T-helper 1 cell treated with Interleukin-12 subunit alpha and Interleukin-12 subunit beta and Interleukin-4 antibody, amounts not matched to agents 30 μg/mL and 1 μg/mL, for 36 hours (primary cell): ENCODE measurements at regions not wholly inside any gene's neighbourhood (a gene's known extent, or its start where the extent isn't known, plus 50 kb on each side); places are given as distances from the start of the nearest gene placed in this dataset.

ENCODE experiments used
- H3K27ac Mint-ChIP-seq: one replicate; pipeline ENCODE4 v1.8.0; 2021; ENCODE audit warnings: mild to moderate bottlenecking, mixed read lengths
- H3K27me3 Mint-ChIP-seq: one replicate; pipeline ENCODE4 v1.8.0; 2021; ENCODE audit warnings: low read depth, mixed read lengths
- H3K36me3 Mint-ChIP-seq: one replicate; pipeline ENCODE4 v1.8.0; 2021; ENCODE audit warnings: low read depth, mixed read lengths
- H3K4me1 Mint-ChIP-seq: one replicate; pipeline ENCODE4 v1.8.0; 2021; ENCODE audit warnings: low read depth, mixed read lengths
- H3K4me3 Mint-ChIP-seq: one replicate; pipeline ENCODE4 v1.8.0; 2021; ENCODE audit warnings: mild to moderate bottlenecking, moderate library complexity, mixed read lengths
- H3K9me3 Mint-ChIP-seq: one replicate; pipeline ENCODE4 v1.8.0; 2021; ENCODE audit warnings: mixed read lengths

GRCh38 chr12:59182658-59183455 is 262.6 kb upstream of the LRIG3 start:
- Mint-ChIP-seq H3K36me3 (no peaks in the 10 kb centered on the region), H3K9me3 (no peaks in the 10 kb centered on the region), H3K4me3 (no peak overlapping the region), H3K27me3 (no peaks in the 10 kb centered on the region), H3K4me1 (no peaks in the 10 kb centered on the region), H3K27ac (no peak overlapping the region)

- Mint-ChIP-seq H3K9me3 (no peaks in the 10 kb centered on the region), H3K27me3 (no peaks in the 10 kb centered on the region), H3K4me3 (no peak overlapping the region), H3K27ac (no peak overlapping the region), H3K36me3 (no peaks in the 10 kb centered on the region), H3K4me1 (no peaks in the 10 kb centered on the region)
These were observed 261.9 kb upstream of the LRIG3 start for GRCh38 chr12:59182191-59182590.

- Mint-ChIP-seq H3K4me3 (no peak overlapping the region), H3K27ac (no peak overlapping the region), H3K36me3 (no peaks in the 10 kb centered on the region), H3K9me3 (no peaks in the 10 kb centered on the region), H3K27me3 (no peaks in the 10 kb centered on the region), H3K4me1 (no peaks in the 10 kb centered on the region)
These were observed 261.0 kb upstream of the LRIG3 start for GRCh38 chr12:59181196-59181777.

GRCh38 chr12:59179231-59179630 is 258.9 kb upstream of the LRIG3 start:
- Mint-ChIP-seq H3K27ac (no peak overlapping the region), H3K4me1 (no peaks in the 10 kb centered on the region), H3K9me3 (no peaks in the 10 kb centered on the region), H3K4me3 (no peak overlapping the region), H3K36me3 (no peaks in the 10 kb centered on the region), H3K27me3 (no peaks in the 10 kb centered on the region)

- no peaks in the 10 kb centered on the region for H3K4me1 Mint-ChIP-seq
- no peaks in the 10 kb centered on the region for H3K9me3 Mint-ChIP-seq
- H3K4me3 Mint-ChIP-seq = no peak overlapping the region
- H3K27me3 Mint-ChIP-seq = no peaks in the 10 kb centered on the region
- H3K36me3 Mint-ChIP-seq = no peaks in the 10 kb centered on the region
- H3K27ac Mint-ChIP-seq = no peak overlapping the region
These were observed 253.4 kb upstream of the LRIG3 start for GRCh38 chr12:59173695-59174094.

- Mint-ChIP-seq H3K27me3 (no peaks in the 10 kb centered on the region), H3K27ac (no peak overlapping the region), H3K4me3 (no peak overlapping the region), H3K4me1 (no peaks in the 10 kb centered on the region), H3K9me3 (no peaks in the 10 kb centered on the region), H3K36me3 (no peaks in the 10 kb centered on the region)
These were observed 248.3 kb upstream of the LRIG3 start for GRCh38 chr12:59168647-59169046.

- no peaks in the 10 kb centered on the region for H3K4me1 Mint-ChIP-seq
- H3K36me3 Mint-ChIP-seq = no peaks in the 10 kb centered on the region
- H3K27ac Mint-ChIP-seq = no peak overlapping the region
- no peaks in the 10 kb centered on the region for H3K9me3 Mint-ChIP-seq
- no peak overlapping the region for H3K4me3 Mint-ChIP-seq
- no peaks in the 10 kb centered on the region for H3K27me3 Mint-ChIP-seq
These were observed 246.2 kb upstream of the LRIG3 start for GRCh38 chr12:59166457-59166856.

GRCh38 chr12:59164991-59165718 is 244.9 kb upstream of the LRIG3 start:
- H3K4me3 Mint-ChIP-seq = no peak overlapping the region
- H3K27ac Mint-ChIP-seq = no peak overlapping the region
- no peaks in the 10 kb centered on the region for H3K9me3 Mint-ChIP-seq
- H3K4me1 Mint-ChIP-seq = no peaks in the 10 kb centered on the region
- no peaks in the 10 kb centered on the region for H3K36me3 Mint-ChIP-seq
- no peaks in the 10 kb centered on the region for H3K27me3 Mint-ChIP-seq

- H3K27me3 Mint-ChIP-seq = no peaks in the 10 kb centered on the region
- H3K36me3 Mint-ChIP-seq = no peaks in the 10 kb centered on the region
- H3K4me1 Mint-ChIP-seq = no peaks in the 10 kb centered on the region
- no peak overlapping the region for H3K27ac Mint-ChIP-seq
- H3K4me3 Mint-ChIP-seq = no peak overlapping the region
- no peaks in the 10 kb centered on the region for H3K9me3 Mint-ChIP-seq
These were observed 243.9 kb upstream of the LRIG3 start for GRCh38 chr12:59164226-59164625.

- no peak overlapping the region for H3K27ac Mint-ChIP-seq
- H3K27me3 Mint-ChIP-seq = no peaks in the 10 kb centered on the region
- no peaks in the 10 kb centered on the region for H3K36me3 Mint-ChIP-seq
- H3K4me3 Mint-ChIP-seq = no peak overlapping the region
- H3K4me1 Mint-ChIP-seq = no peaks in the 10 kb centered on the region
- H3K9me3 Mint-ChIP-seq = no peaks in the 10 kb centered on the region
These were observed 238.4 kb upstream of the LRIG3 start for GRCh38 chr12:59158681-59159080.

- no peak overlapping the region for H3K27ac Mint-ChIP-seq
- H3K27me3 Mint-ChIP-seq = no peaks in the 10 kb centered on the region
- H3K36me3 Mint-ChIP-seq = no peaks in the 10 kb centered on the region
- no peaks in the 10 kb centered on the region for H3K4me1 Mint-ChIP-seq
- H3K9me3 Mint-ChIP-seq = no peaks in the 10 kb centered on the region
- no peak overlapping the region for H3K4me3 Mint-ChIP-seq
These were observed 237.8 kb upstream of the LRIG3 start for GRCh38 chr12:59158066-59158465.

GRCh38 chr12:59155448-59155847 is 235.1 kb upstream of the LRIG3 start:
- H3K36me3 Mint-ChIP-seq = no peaks in the 10 kb centered on the region
- H3K9me3 Mint-ChIP-seq = no peaks in the 10 kb centered on the region
- no peaks in the 10 kb centered on the region for H3K27me3 Mint-ChIP-seq
- H3K4me3 Mint-ChIP-seq = no peak overlapping the region
- H3K27ac Mint-ChIP-seq = no peak overlapping the region
- no peaks in the 10 kb centered on the region for H3K4me1 Mint-ChIP-seq

- no peaks in the 10 kb centered on the region for H3K4me1 Mint-ChIP-seq
- H3K9me3 Mint-ChIP-seq = no peaks in the 10 kb centered on the region
- H3K27ac Mint-ChIP-seq = no peak overlapping the region
- H3K36me3 Mint-ChIP-seq = no peaks in the 10 kb centered on the region
- no peak overlapping the region for H3K4me3 Mint-ChIP-seq
- no peaks in the 10 kb centered on the region for H3K27me3 Mint-ChIP-seq
These were observed 230.9 kb upstream of the LRIG3 start for GRCh38 chr12:59151243-59151642.

- Mint-ChIP-seq H3K27ac (no peak overlapping the region), H3K4me3 (no peak overlapping the region), H3K27me3 (no peaks in the 10 kb centered on the region), H3K4me1 (no peaks in the 10 kb centered on the region), H3K9me3 (no peaks in the 10 kb centered on the region), H3K36me3 (no peaks in the 10 kb centered on the region)
These were observed 229.8 kb upstream of the LRIG3 start for GRCh38 chr12:59149995-59150642.

GRCh38 chr12:59147791-59148190 is 227.5 kb upstream of the LRIG3 start:
- no peaks in the 10 kb centered on the region for H3K27me3 Mint-ChIP-seq
- H3K36me3 Mint-ChIP-seq = no peaks in the 10 kb centered on the region
- no peak overlapping the region for H3K27ac Mint-ChIP-seq
- H3K9me3 Mint-ChIP-seq = no peaks in the 10 kb centered on the region
- H3K4me1 Mint-ChIP-seq = no peaks in the 10 kb centered on the region
- H3K4me3 Mint-ChIP-seq = no peak overlapping the region
